ENCODE measurements at regions not wholly inside any gene's neighbourhood (a gene's known extent, or its start where the extent isn't known, plus 50 kb on each side); places are given as distances from the start of the nearest gene placed in this dataset.

DNA sequence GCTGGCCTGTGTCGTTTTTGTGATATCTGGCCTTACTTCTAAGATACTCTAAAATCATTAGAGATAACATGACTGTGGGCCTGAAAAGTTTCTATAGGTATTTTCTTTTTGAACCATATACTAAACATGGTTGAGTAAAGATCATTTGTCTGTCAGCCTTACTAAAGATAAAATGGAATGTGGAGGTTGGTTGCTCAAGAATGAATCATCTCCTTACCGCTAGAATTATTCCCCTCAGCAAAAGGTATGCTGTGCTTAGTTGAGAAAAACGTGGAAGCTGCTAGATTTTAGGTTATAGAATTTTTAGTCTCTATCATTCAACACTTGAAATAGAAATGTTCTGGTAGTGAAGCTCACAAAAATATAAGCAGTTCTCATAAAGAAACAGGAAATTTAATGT, 407.3 kb downstream of the AEBP2 start:
- TF ChIP-seq, protein P1, sequence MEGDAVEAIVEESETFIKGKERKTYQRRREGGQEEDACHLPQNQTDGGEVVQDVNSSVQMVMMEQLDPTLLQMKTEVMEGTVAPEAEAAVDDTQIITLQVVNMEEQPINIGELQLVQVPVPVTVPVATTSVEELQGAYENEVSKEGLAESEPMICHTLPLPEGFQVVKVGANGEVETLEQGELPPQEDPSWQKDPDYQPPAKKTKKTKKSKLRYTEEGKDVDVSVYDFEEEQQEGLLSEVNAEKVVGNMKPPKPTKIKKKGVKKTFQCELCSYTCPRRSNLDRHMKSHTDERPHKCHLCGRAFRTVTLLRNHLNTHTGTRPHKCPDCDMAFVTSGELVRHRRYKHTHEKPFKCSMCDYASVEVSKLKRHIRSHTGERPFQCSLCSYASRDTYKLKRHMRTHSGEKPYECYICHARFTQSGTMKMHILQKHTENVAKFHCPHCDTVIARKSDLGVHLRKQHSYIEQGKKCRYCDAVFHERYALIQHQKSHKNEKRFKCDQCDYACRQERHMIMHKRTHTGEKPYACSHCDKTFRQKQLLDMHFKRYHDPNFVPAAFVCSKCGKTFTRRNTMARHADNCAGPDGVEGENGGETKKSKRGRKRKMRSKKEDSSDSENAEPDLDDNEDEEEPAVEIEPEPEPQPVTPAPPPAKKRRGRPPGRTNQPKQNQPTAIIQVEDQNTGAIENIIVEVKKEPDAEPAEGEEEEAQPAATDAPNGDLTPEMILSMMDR (conservative IDR thresholded peaks at IDR 0.05 in 1 of 2, IDR thresholded peaks at IDR 0.05 in 1 of 2; ENCODE audit: extremely low read depth in 1 of 2, insufficient read depth in 1 of 2, low read depth in 1 of 2, low read length in 2 of 2) = no peak
- TF ChIP-seq EZH2 (IDR thresholded peaks at IDR 0.05; ENCODE audit: borderline replicate concordance, low read length) = no peak

Data from mammary epithelial cell (primary cell).